AG04450 (cell line): ENCODE measurements at regions not wholly inside any gene's neighbourhood (a gene's known extent, or its start where the extent isn't known, plus 50 kb on each side); places are given as distances from the start of the nearest gene placed in this dataset.
"Not testable (repeated sequence)": the region's sequence is repeated elsewhere in the genome, so short reads cannot be mapped to it uniquely, and the experiment has no call there.

ENCODE experiments used
- CTCF ChIA-PET: fragments of 300-600, 350-600 bp; formaldehyde crosslinking; extraction: SDS; loops from one replicate; lab custom pipeline; 2022; ENCODE audit warnings: antibody characterized with exemption, inconsistent platforms; lab: Charles Lee
- POLR2A ChIA-PET: fragments of 350-600 bp; formaldehyde crosslinking; extraction: SDS; loops from one replicate; lab custom pipeline; 2021; ENCODE audit warnings: antibody characterized with exemption, inconsistent platforms; lab: Yijun Ruan, JAX
- DNase-seq: peaks from one replicate; pipeline ENCODE4 v3.0.0-alpha.2; 2011; ENCODE audit warnings: low read depth, low spot score
- H3K27ac ChIP-seq: one replicate; pipeline ENCODE4 v1.5.1; 2012; ENCODE audit warnings: low read depth, low read length, control low read depth
- H3K27me3 ChIP-seq: one replicate; pipeline ENCODE4 v1.6.0; 2012; ENCODE audit warnings: low read length; ENCODE audit not compliant: control insufficient read depth, insufficient read depth
- H3K4me3 ChIP-seq: 2 replicates; pipeline ENCODE4 v1.5.1; 2011; ENCODE audit warnings: mild to moderate bottlenecking, low read depth, low read length, control low read depth
- H3K9me3 ChIP-seq: 2 replicates; pipeline ENCODE4 v1.5.1; 2012; ENCODE audit warnings: low read length; ENCODE audit not compliant: control insufficient read depth, insufficient read depth
- CTCF ChIP-seq: IDR thresholded peaks from 2 replicates; pipeline ENCODE4 v1.5.1; 2011; ENCODE audit warnings: low read depth, low read length, control low read depth, inconsistent platforms

DNA sequence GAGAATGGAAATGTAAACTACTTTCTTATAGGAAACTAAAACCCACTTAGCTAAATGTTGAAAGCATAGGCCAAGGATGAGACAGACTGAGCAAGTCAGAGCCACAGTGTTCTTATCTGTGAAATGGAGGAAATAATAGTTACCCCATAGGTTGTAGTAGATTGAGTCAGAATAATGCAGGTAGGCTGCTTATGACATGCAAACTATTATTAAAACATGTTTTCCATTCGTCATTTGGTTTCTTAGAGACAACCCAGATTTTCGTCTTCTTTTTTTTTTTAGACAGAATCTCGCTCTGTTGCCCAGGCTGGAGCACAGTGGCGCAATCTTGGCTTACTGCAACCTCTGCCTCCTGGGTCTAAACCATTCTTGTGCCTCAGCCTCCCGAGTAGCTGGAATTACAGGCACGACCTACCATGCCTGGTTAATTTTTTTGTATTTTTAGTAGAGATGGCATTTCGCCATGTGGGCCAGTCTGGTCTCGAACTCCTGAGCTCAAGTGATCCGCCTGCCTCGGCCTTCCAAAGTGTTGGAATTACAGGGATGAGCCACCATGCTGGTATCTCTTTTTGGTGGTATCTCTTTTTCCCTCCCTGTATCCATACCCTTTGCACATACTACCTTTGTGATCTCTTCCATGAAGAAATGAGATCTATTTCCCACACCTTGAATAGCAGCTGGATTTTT is 196.5 kb upstream of the ZNF217 start:
- no peaks in the 10 kb centered on the region for H3K27me3 ChIP-seq
- no peak for DNase-seq
- POLR2A ChIA-PET = no interaction called here
- H3K4me3 ChIP-seq = no peak overlapping the region
- no peaks in the 10 kb centered on the region for H3K9me3 ChIP-seq
- no peak for TF ChIP-seq CTCF
- CTCF ChIA-PET = interaction anchor here (0.6 to 0.9 kb wide), 2 partner anchors 128 to 154 kb away, joined by 3 read pairs; no protein-coding TSS in a partner anchor
- no peak overlapping the region for H3K27ac ChIP-seq

- H3K9me3 ChIP-seq = peaks cover 4% of the 10 kb centered on the region
- CTCF ChIA-PET = no interaction called here
- POLR2A ChIA-PET = no interaction called here
- H3K27ac ChIP-seq = no peak overlapping the region
- H3K27me3 ChIP-seq = no peaks in the 10 kb centered on the region
- no peak for DNase-seq
- no peak overlapping the region for H3K4me3 ChIP-seq
- no peak for TF ChIP-seq CTCF
Measured at GRCh38 chr20:53788253-53789022, 194.8 kb upstream of the ZNF217 start.

DNA sequence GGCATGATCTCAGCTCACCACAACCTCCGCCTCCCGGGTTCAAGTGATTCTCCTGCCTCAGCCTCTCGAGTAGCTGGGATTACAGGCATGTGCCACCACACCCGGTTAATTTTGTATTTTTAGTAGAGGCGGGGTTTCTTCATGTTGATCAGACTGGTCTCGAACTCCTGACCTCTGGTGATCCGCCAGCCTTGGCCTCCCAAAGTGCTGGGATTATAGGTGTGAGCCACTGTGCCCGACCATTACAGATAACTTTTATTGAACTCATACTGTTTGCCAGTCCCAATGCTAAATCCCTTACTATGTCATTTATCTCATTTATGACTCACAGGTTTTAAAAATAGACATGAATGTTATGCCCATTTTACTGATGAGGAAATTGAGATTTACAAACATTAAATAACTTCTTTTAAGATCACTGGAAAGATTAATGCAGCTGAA is 193.9 kb upstream of the ZNF217 start:
- CTCF ChIA-PET, H3K27me3 ChIP-seq, DNase-seq, H3K4me3 ChIP-seq, POLR2A ChIA-PET, H3K9me3 ChIP-seq, H3K27ac ChIP-seq: not testable (repeated sequence)

DNA sequence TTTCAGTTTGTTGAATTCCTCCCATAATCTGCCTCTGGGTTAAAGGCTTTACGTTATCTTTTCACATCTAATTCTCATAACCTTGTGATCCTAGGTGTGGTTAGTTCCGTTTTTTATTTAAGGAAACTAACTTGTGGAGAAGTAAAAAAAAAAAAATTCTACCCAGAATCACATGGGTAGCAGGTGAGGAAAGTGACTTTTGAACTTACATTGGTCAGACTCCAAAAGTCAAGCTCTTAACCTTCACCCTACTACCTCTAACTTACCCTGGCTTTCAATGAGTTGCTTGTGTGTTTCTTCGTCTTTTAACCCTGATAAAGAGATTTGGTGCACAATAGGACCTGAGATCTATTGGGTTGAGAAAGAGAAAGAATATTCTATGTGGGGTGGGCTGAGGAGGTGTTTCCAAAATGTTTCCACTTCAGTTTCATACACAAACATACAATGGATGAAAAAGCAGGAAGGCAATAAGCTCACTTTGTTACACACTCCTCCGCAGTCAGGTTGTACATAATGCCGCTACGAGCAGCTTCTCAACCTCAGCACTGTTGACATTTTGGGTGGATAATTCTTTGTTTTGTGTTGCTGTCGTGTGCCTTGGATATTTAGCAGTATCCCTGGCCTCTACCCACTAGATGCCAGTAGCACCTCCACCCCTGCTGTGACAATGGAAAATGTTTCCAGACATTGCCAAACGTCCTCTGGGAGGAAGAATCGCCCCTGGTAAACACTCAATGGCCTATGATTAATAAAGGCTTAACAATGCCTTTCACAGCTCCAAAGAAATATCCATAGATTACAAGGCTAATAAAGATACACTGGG is 193.0 kb upstream of the ZNF217 start:
- Histone ChIP-seq H3K9me3 (peaks cover 4% of the 10 kb centered on the region), H3K27me3 (no peaks in the 10 kb centered on the region), H3K27ac (no peak overlapping the region), H3K4me3 (no peak overlapping the region)
- TF ChIP-seq CTCF = no peak
- no peak for DNase-seq
- ChIA-PET CTCF (interaction anchor here (1.4 kb wide), 1 partner anchor 129 kb away, joined by 5 read pairs; no protein-coding TSS in a partner anchor), POLR2A (no interaction called here)

- CTCF ChIA-PET = interaction anchor here (1.4 kb wide), 1 partner anchor 130 kb away, joined by 5 read pairs; no protein-coding TSS in a partner anchor
- Histone ChIP-seq H3K27me3 (no peaks in the 10 kb centered on the region), H3K27ac (no peak overlapping the region), H3K9me3 (peaks cover 4% of the 10 kb centered on the region), H3K4me3 (no peak overlapping the region)
- no peak for DNase-seq
- POLR2A ChIA-PET = no interaction called here
- no peak for TF ChIP-seq CTCF
Measured at GRCh38 chr20:53786071-53786444, 192.4 kb upstream of the ZNF217 start.
